Spleen (tissue), 11 donors: ENCODE measurements at regions not wholly inside any gene's neighbourhood (a gene's known extent, or its start where the extent isn't known, plus 50 kb on each side); places are given as distances from the start of the nearest gene placed in this dataset.

Source experiments
- DNase-seq: peaks from one replicate; pipeline ENCODE4 v3.0.0-alpha.2; 2020
- H3K27ac ChIP-seq, 8 donors: fragments of 200-600 bp; sonication (generic) in 7 of 8; 1 replicate in 4 of 8; 2 replicates in 4 of 8; pipeline versions ENCODE4 v1.5.0 to v1.8.0; 2016 to 2021; ENCODE audit warnings: inconsistent platforms in 4 of 8, mild to moderate bottlenecking in 4 of 8, moderate library complexity in 1 of 8
- H3K27me3 ChIP-seq, 7 donors: fragments of 200-600 bp; sonication (generic) in 6 of 7; replicated peaks in 1 of 7; 1 replicate in 4 of 7; 2 replicates in 3 of 7; pipeline versions ENCODE4 v1.5.0 to v1.8.0; 2016 to 2021; ENCODE audit warnings: inconsistent platforms in 3 of 7, mild to moderate bottlenecking in 1 of 7
- H3K36me3 ChIP-seq, 6 donors: fragments of 200-600 bp; sonication (generic) in 5 of 6; 1 replicate in 4 of 6; 2 replicates in 2 of 6; pipeline versions ENCODE4 v1.5.0 to v1.8.0; 2016 to 2021; ENCODE audit warnings: inconsistent platforms in 2 of 6
- H3K4me1 ChIP-seq, 6 donors: fragments of 200-600 bp; sonication (generic) in 5 of 6; 1 replicate in 3 of 6; 2 replicates in 3 of 6; pipeline versions ENCODE4 v1.5.0 to v1.8.0; 2016 to 2021; ENCODE audit warnings: inconsistent platforms in 3 of 6
- H3K4me3 ChIP-seq, 8 donors: fragments of 200-600 bp; sonication (generic) in 7 of 8; 1 replicate in 4 of 8; 2 replicates in 4 of 8; pipeline versions ENCODE4 v1.5.0 to v1.8.0; 2016 to 2021; ENCODE audit warnings: inconsistent platforms in 4 of 8, mild to moderate bottlenecking in 4 of 8, moderate library complexity in 2 of 8
- H3K9me3 ChIP-seq, 8 donors: fragments of 200-600 bp; sonication (generic) in 7 of 8; 1 replicate in 4 of 8; 2 replicates in 4 of 8; pipeline versions ENCODE4 v1.5.0 to v1.8.0; 2016 to 2021; ENCODE audit warnings: inconsistent platforms in 4 of 8
- CTCF ChIP-seq, 11 experiments: fragments of 200-600 bp in 7 of 11; fragments of 450-650 bp in 4 of 11; sonication (generic) in 4 of 11; IDR thresholded peaks in 8 of 11; conservative IDR thresholded peaks in 3 of 11; 1 replicate in 7 of 11; 2 replicates in 4 of 11; pipeline versions ENCODE4 v1.4.0 to v1.8.0; 2016 to 2021; ENCODE audit warnings: antibody characterized with exemption in 11 of 11, inconsistent platforms in 4 of 11, mild to moderate bottlenecking in 1 of 11
- POLR2A ChIP-seq, 3 donors: fragments of 450-650 bp; IDR thresholded peaks; one replicate each; pipeline ENCODE4 v1.5.1; 2017; ENCODE audit warnings: antibody characterized with exemption in 3 of 3, mild to moderate bottlenecking in 1 of 3
- POLR2AphosphoS5 ChIP-seq, 3 donors: sonication (generic); formaldehyde crosslinking; IDR thresholded peaks; one replicate each; pipeline ENCODE4 v1.5.1; 2017; ENCODE audit warnings: antibody characterized with exemption in 3 of 3
- WGBS, 5 donors: extraction: QIAGEN DNeasy Blood & Tissue Kit in 3 of 5; methylation state at CpG; one replicate each; pipeline versions ENCODE4 v1.1.5 to v1.1.7; 2013 to 2018; 5-methylcytosine and 5-hydroxymethylcytosine counted together
- intact Hi-C: fragments of 100-400 bp; cut with DNase I; formaldehyde crosslinking; loops from one replicate; pipeline ENCODE4 v1.15.0; 2023; ENCODE audit warnings: low total_unique reads
- donor health status: healthy with polysubstance abuse.
- donor health status: DM: no; HTN: no; CAD: no; lungs with moderate emphysema.
- donor health status: DM: no; HTN: no; CAD: no.
- donor health status: Bipolar disorder and iron deficiency.
- donor health status: healthy.
- donor health status: DM: no; HTN: no; CAD: no.
- donor health status: DM: yes; HTN: yes; CAD: no.

- intact Hi-C loops = no loop called here
- no peak overlapping the region for H3K4me3 ChIP-seq
- DNase-seq = peak; percentile 64
- peak overlapping the region; percentile 46 to 76 (median 57) for H3K27ac ChIP-seq
- peaks cover 0 to 31% (median 13%) of the 10 kb centered on the region in 6 donors for H3K4me1 ChIP-seq
- peak; percentile 19 to 30 (median 27) for TF ChIP-seq POLR2AphosphoS5 (IDR thresholded peaks at IDR 0.05)
- TF ChIP-seq POLR2A (IDR thresholded peaks at IDR 0.05) = no peak
- H3K9me3 ChIP-seq = no peaks in the 10 kb centered on the region
- no peaks in the 10 kb centered on the region for H3K36me3 ChIP-seq
- peaks cover 0 to 11% (median 0%) of the 10 kb centered on the region in 7 donors for H3K27me3 ChIP-seq
- 59 to 73% (median 68%) methylated on average over 6 to 13 of the region's 13 CpGs for WGBS, 5 donors
Measured at GRCh38 chrX:40262157-40263013, 164.6 kb upstream of the BCOR start.

GRCh38 chrX:40261833-40262156 is 164.0 kb upstream of the BCOR start:
- H3K9me3 ChIP-seq = no peaks in the 10 kb centered on the region
- H3K27me3 ChIP-seq = peaks cover 0 to 6% (median 0%) of the 10 kb centered on the region in 7 donors
- intact Hi-C loops = no loop called here
- WGBS, 5 donors = 73 to 91% (median 84%) methylated on average over 5 to 7 of the region's 7 CpGs
- no peak overlapping the region for H3K4me3 ChIP-seq
- H3K4me1 ChIP-seq = peaks cover 0 to 27% (median 8%) of the 10 kb centered on the region in 6 donors
- peak overlapping the region in 7 of 8 donors; percentile 4 to 76 (median 60) for H3K27ac ChIP-seq
- H3K36me3 ChIP-seq = no peaks in the 10 kb centered on the region
- TF ChIP-seq CTCF (IDR thresholded peaks at IDR 0.05 in 8 of 11, conservative IDR thresholded peaks at IDR 0.05 in 3 of 11) (no peak), POLR2AphosphoS5 (IDR thresholded peaks at IDR 0.05) (no peak), POLR2A (IDR thresholded peaks at IDR 0.05) (no peak)
- DNase-seq = peak; percentile 61

GRCh38 chrX:40260146-40260747 is 162.5 kb upstream of the BCOR start:
- H3K9me3 ChIP-seq = no peaks in the 10 kb centered on the region
- 69 to 85% (median 75%) methylated on average over 5 to 14 of the region's 14 CpGs for WGBS, 5 donors
- TF ChIP-seq POLR2AphosphoS5 (IDR thresholded peaks at IDR 0.05) (peak in 2 of 3 donors; percentile 26 to 48), POLR2A (IDR thresholded peaks at IDR 0.05) (no peak)
- H3K27ac ChIP-seq = peak overlapping the region in 1 of 8 donors; percentile 35
- DNase-seq = peak; percentile 67
- H3K27me3 ChIP-seq = no peaks in the 10 kb centered on the region
- H3K4me1 ChIP-seq = peaks cover 0 to 13% (median 0%) of the 10 kb centered on the region in 6 donors
- no peaks in the 10 kb centered on the region for H3K36me3 ChIP-seq
- intact Hi-C loops = no loop called here
- no peak overlapping the region for H3K4me3 ChIP-seq

GRCh38 chrX:40258909-40259308 is 161.2 kb upstream of the BCOR start:
- no peak for TF ChIP-seq CTCF (IDR thresholded peaks at IDR 0.05 in 8 of 11, conservative IDR thresholded peaks at IDR 0.05 in 3 of 11)
- TF ChIP-seq POLR2A (IDR thresholded peaks at IDR 0.05) = no peak
- no peak for TF ChIP-seq POLR2AphosphoS5 (IDR thresholded peaks at IDR 0.05)
- DNase-seq = no peak
- H3K4me3 ChIP-seq = no peak overlapping the region
- intact Hi-C loops = no loop called here
- no peaks in the 10 kb centered on the region for H3K36me3 ChIP-seq
- H3K27ac ChIP-seq = no peak overlapping the region
- 73 to 93% (median 89%) methylated on average over 5 to 6 of the region's 6 CpGs for WGBS, 5 donors
- H3K4me1 ChIP-seq = peaks cover 0 to 13% (median 0%) of the 10 kb centered on the region in 6 donors
- H3K27me3 ChIP-seq = no peaks in the 10 kb centered on the region
- H3K9me3 ChIP-seq = no peaks in the 10 kb centered on the region

DNA sequence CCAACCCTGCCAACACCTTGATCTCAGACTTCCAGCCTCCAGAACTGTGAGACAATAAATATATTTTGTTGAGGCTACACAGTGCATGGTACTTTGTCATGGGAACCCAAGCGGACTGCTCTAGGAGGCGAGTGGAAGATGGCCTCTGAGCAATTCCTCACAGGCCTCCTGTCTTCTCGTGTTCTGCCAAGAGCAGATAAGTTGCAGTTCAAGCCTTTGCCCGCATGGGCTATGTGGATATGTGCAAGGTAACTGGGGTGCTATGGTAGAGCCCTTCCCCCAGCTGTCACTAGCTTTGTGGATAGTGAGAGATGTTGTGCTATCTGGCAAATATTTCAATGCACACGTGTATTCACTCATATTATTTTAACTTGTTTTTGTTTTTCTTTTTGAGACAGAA is 156.0 kb upstream of the BCOR start:
- peak; percentile 10 for DNase-seq
- intact Hi-C loops = no loop called here

More for the DNA sequence above, 156.0 kb upstream of the BCOR start:
- no peak overlapping the region for H3K27ac ChIP-seq
- no peaks in the 10 kb centered on the region for H3K9me3 ChIP-seq
- H3K4me3 ChIP-seq = no peak overlapping the region
- no peaks in the 10 kb centered on the region for H3K27me3 ChIP-seq
- TF ChIP-seq POLR2A (IDR thresholded peaks at IDR 0.05) = no peak
- no peak for TF ChIP-seq CTCF (IDR thresholded peaks at IDR 0.05 in 8 of 11, conservative IDR thresholded peaks at IDR 0.05 in 3 of 11)
- no peaks in the 10 kb centered on the region for H3K4me1 ChIP-seq
- WGBS, 5 donors = 80 to 95% (median 87%) methylated on average over 5 of the region's 5 CpGs
- no peaks in the 10 kb centered on the region for H3K36me3 ChIP-seq
